ENCODE measurements at regions not wholly inside any gene's neighbourhood (a gene's known extent, or its start where the extent isn't known, plus 50 kb on each side); places are given as distances from the start of the nearest gene placed in this dataset.

DNA sequence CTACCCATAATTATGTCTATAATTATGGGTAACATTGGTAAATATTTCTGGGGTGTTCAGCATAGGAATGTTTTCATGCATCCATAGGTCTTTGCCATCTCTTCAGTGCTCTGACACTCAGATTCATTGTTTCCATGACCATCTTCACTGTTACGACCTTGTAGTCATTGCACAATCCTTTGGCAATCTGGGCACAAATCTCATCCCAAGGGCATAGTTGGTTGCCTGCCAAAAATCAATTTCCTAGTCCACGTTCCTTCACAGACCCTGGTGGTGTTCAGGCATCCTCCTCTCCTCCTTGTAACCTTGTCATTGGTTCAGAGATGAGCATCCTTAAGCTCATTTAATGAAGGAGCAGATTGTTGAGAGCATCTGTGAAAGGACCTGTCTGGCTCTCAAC is 1400.7 kb downstream of the CDH12 start:
- POLR2A ChIA-PET = no interaction called here
- Histone ChIP-seq H3K4me1 (ENCODE audit: control insufficient read depth, insufficient read depth, low read length) (no peaks in the 10 kb centered on the region), H3K9me3 (ENCODE audit: control insufficient read depth, insufficient read depth, low read depth, low read length) (no peaks in the 10 kb centered on the region), H3K27ac (ENCODE audit: extremely low read depth, low read depth, low read length) (no peak overlapping the region), H3K36me3 (ENCODE audit: control insufficient read depth in 2 of 2, insufficient read depth in 1 of 2, low read length in 2 of 2) (no peaks in the 10 kb centered on the region), H3K4me3 (ENCODE audit: low read depth, low read length) (no peak overlapping the region)
- CTCF ChIA-PET = interaction anchor here (0.6 kb wide), 1 partner anchor 953 kb away, joined by 3 read pairs; no protein-coding TSS in a partner anchor
- TF ChIP-seq REPIN1 (tag by site-specific recombination; IDR thresholded peaks at IDR 0.05; ENCODE audit: low read depth) (no peak), ZNF677 (tag by site-specific recombination; IDR thresholded peaks at IDR 0.05) (no peak), ZNF280D (tag by site-specific recombination; IDR thresholded peaks at IDR 0.05) (no peak), ATF2 (tag by site-specific recombination; IDR thresholded peaks at IDR 0.05; ENCODE audit: low read depth) (no peak), ZNF707 (tag by site-specific recombination; IDR thresholded peaks at IDR 0.05) (no peak), PRDM10 (tag by site-specific recombination; IDR thresholded peaks at IDR 0.05) (no peak), ZNF341 (tag by site-specific recombination; IDR thresholded peaks at IDR 0.05; ENCODE audit: low read depth) (no peak), OSR2 (tag by site-specific recombination; IDR thresholded peaks at IDR 0.05) (no peak), ZNF211 (tag by site-specific recombination; IDR thresholded peaks at IDR 0.05; ENCODE audit: low read depth) (no peak), ZNF777 (tag by site-specific recombination; IDR thresholded peaks at IDR 0.05; ENCODE audit: borderline replicate concordance) (no peak), GLI2 (tag by site-specific recombination; IDR thresholded peaks at IDR 0.05; ENCODE audit: borderline replicate concordance, low read depth) (no peak), SCRT2 (tag by site-specific recombination; IDR thresholded peaks at IDR 0.05) (no peak)
- TF ChIP-seq, protein P1, sequence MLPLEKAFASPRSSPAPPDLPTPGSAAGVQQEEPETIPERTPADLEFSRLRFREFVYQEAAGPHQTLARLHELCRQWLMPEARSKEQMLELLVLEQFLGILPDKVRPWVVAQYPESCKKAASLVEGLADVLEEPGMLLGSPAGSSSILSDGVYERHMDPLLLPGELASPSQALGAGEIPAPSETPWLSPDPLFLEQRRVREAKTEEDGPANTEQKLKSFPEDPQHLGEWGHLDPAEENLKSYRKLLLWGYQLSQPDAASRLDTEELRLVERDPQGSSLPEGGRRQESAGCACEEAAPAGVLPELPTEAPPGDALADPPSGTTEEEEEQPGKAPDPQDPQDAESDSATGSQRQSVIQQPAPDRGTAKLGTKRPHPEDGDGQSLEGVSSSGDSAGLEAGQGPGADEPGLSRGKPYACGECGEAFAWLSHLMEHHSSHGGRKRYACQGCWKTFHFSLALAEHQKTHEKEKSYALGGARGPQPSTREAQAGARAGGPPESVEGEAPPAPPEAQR (tag by site-specific recombination; IDR thresholded peaks at IDR 0.05) = no peak
- TF ChIP-seq, protein P2, sequence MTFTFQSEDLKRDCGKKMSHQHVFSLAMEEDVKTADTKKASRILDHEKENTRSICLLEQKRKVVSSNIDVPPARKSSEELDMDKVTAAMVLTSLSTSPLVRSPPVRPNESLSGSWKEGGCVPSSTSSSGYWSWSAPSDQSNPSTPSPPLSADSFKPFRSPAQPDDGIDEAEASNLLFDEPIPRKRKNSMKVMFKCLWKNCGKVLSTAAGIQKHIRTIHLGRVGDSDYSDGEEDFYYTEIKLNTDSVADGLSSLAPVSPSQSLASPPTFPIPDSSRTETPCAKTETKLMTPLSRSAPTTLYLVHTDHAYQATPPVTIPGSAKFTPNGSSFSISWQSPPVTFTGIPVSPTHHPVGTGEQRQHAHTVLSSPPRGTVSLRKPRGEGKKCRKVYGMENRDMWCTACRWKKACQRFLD (tag by site-specific recombination; IDR thresholded peaks at IDR 0.05) = no peak

DNA sequence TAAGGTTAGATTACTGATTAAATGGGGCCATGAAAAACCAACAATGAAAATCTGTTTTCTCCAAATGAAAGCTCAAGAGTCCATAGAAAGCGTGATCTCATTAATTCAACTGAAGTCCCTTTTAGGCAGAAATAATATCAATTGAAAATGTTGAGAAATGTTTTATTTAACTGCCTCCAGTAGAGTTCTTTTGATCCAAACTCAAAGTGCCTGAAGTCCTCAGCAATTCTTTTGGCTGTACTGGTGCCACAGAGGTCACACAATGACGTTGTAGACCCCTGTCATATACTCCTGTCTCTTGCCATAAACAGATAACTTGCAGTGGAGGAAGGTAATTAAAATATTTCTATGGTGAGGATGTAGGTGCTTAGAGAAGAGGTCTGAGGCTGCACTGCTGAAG is 1420.5 kb downstream of the CDH12 start:
- H3K9me3 ChIP-seq (ENCODE audit: control insufficient read depth, insufficient read depth, low read depth, low read length) = no peaks in the 10 kb centered on the region
- CTCF ChIA-PET = no interaction called here
- H3K27ac ChIP-seq (ENCODE audit: extremely low read depth, low read depth, low read length) = no peak overlapping the region
- no peak overlapping the region for H3K4me3 ChIP-seq (ENCODE audit: low read depth, low read length)
- POLR2A ChIA-PET = no interaction called here
- H3K36me3 ChIP-seq (ENCODE audit: control insufficient read depth in 2 of 2, insufficient read depth in 1 of 2, low read length in 2 of 2) = no peaks in the 10 kb centered on the region
- H3K4me1 ChIP-seq (ENCODE audit: control insufficient read depth, insufficient read depth, low read length) = no peaks in the 10 kb centered on the region
- TF ChIP-seq ZNF558 (tag by site-specific recombination; IDR thresholded peaks at IDR 0.05) = no peak
- no peak for TF ChIP-seq ZNF341 (tag by site-specific recombination; IDR thresholded peaks at IDR 0.05; ENCODE audit: low read depth)
- TF ChIP-seq, protein P3, sequence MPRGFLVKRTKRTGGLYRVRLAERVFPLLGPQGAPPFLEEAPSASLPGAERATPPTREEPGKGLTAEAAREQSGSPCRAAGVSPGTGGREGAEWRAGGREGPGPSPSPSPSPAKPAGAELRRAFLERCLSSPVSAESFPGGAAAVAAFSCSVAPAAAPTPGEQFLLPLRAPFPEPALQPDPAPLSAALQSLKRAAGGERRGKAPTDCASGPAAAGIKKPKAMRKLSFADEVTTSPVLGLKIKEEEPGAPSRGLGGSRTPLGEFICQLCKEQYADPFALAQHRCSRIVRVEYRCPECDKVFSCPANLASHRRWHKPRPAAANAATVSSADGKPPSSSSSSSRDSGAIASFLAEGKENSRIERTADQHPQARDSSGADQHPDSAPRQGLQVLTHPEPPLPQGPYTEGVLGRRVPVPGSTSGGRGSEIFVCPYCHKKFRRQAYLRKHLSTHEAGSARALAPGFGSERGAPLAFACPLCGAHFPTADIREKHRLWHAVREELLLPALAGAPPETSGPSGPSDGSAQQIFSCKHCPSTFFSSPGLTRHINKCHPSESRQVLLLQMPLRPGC (tag by site-specific recombination; IDR thresholded peaks at IDR 0.05) = no peak
- TF ChIP-seq ZNF501 (tag by site-specific recombination; IDR thresholded peaks at IDR 0.05) = no peak
- no peak for TF ChIP-seq ZNF394 (tag by site-specific recombination; IDR thresholded peaks at IDR 0.05; ENCODE audit: borderline replicate concordance)
- no peak for TF ChIP-seq ZNF561 (tag by site-specific recombination; IDR thresholded peaks at IDR 0.05; ENCODE audit: borderline replicate concordance)
- no peak for TF ChIP-seq ZNF169 (tag by site-specific recombination; IDR thresholded peaks at IDR 0.05)
- no peak for TF ChIP-seq ZBTB8A (tag by site-specific recombination; IDR thresholded peaks at IDR 0.05)
